K562 (cell line): ENCODE measurements at regions not wholly inside any gene's neighbourhood (a gene's known extent, or its start where the extent isn't known, plus 50 kb on each side); places are given as distances from the start of the nearest gene placed in this dataset.

Experiments
- ATAC-seq: fragments of 200-7000 bp; cut with Tn5 transposase; 3 replicates; pipeline ENCODE4 v1.9.1; 2020; ENCODE audit warnings: moderate library complexity
- BruUV-seq: library from RNA; stranded (reverse); fragments of 400-500 nt; replicated peaks from 2 replicates; lab custom pipeline; 2021; lab: Mats Ljungman, UMichigan
- CTCF ChIA-PET: fragments of 300-600 bp; formaldehyde crosslinking; extraction: SDS; loops from one replicate; lab custom pipeline; 2021; ENCODE audit warnings: low intra/inter-chr PET ratio; lab: Yijun Ruan, JAX
- POLR2A ChIA-PET: fragments of 300-600, 350-650 bp; sonication (Branson Sonifier 250); formaldehyde crosslinking; extraction: SDS; loops from one replicate; lab custom pipeline; 2021; ENCODE audit warnings: antibody characterized with exemption, inconsistent platforms; lab: Yijun Ruan, JAX
- DNase-seq, 4 experiments: peaks; one replicate each; pipeline versions ENCODE4 v3.0.0 to v3.0.0-alpha.2; 2011 to 2018; ENCODE audit warnings: low spot score in 3 of 4, mixed read lengths in 3 of 4; ENCODE audit errors: extremely low read depth in 1 of 4
- FAIRE-seq: peaks from 2 replicates; lab custom pipeline; 2011; peaks lifted over from hg19 to GRCh38; lab: Jason Lieb, UNC
- H2AFZ ChIP-seq: 2 replicates; pipeline ENCODE4 v1.6.0; 2011; ENCODE audit warnings: low read depth, low read length, control low read depth, inconsistent platforms
- H3K27ac ChIP-seq: fragments of 200-600 bp; 3 replicates; pipeline ENCODE4 v1.8.0; 2011; ENCODE audit warnings: low read depth, mild to moderate bottlenecking, control low read depth, inconsistent platforms, low read length, moderate library complexity, mixed read lengths; ENCODE audit errors: extremely low read depth
- H3K27me3 ChIP-seq, 2 experiments: fragments of 300-600 bp in 1 of 2; 2 replicates in 1 of 2; 3 replicates in 1 of 2; pipeline versions ENCODE4 v1.6.0 to v1.8.0; 2011; ENCODE audit warnings: inconsistent platforms in 2 of 2, low read length in 2 of 2, mild to moderate bottlenecking in 1 of 2, mixed read lengths in 1 of 2, moderate library complexity in 1 of 2; ENCODE audit not compliant: control insufficient read depth in 2 of 2, insufficient read depth in 2 of 2
- H3K36me3 ChIP-seq: fragments of 300-600 bp; 3 replicates; pipeline ENCODE4 v1.8.0; 2011; ENCODE audit warnings: mild to moderate bottlenecking, low read length, inconsistent platforms; ENCODE audit not compliant: control insufficient read depth, insufficient read depth
- H3K4me1 ChIP-seq, 2 experiments: fragments of 200-600 bp in 1 of 2; replicated peaks in 1 of 2; 2 replicates in 1 of 2; 3 replicates in 1 of 2; pipeline versions ENCODE4 v1.5.1 to v1.8.0; 2011; ENCODE audit warnings: inconsistent platforms in 2 of 2, low read length in 2 of 2, mild to moderate bottlenecking in 1 of 2, mixed read lengths in 1 of 2, moderate library complexity in 1 of 2; ENCODE audit not compliant: control insufficient read depth in 2 of 2, insufficient read depth in 2 of 2
- H3K4me2 ChIP-seq: 2 replicates; pipeline ENCODE4 v1.6.1; 2011; ENCODE audit warnings: low read length, control low read depth, inconsistent platforms, mixed read lengths; ENCODE audit not compliant: insufficient read depth
- H3K4me3 ChIP-seq: fragments of 200-600 bp; sonication (generic), shearing (Covaris generic); 2 replicates; pipeline ENCODE4 v1.5.1; 2016; ENCODE audit warnings: control low read depth, inconsistent platforms
- H3K79me2 ChIP-seq: fragments of 200-600 bp; 3 replicates; pipeline ENCODE4 v1.8.0; 2011; ENCODE audit warnings: low read length, inconsistent platforms; ENCODE audit not compliant: control insufficient read depth, insufficient read depth
- H3K9ac ChIP-seq, 2 experiments: 2 replicates each; pipeline versions ENCODE4 v1.6.0 to v1.6.1; 2011; ENCODE audit warnings: low read depth in 2 of 2, low read length in 2 of 2, control low read depth in 1 of 2, inconsistent platforms in 1 of 2, mild to moderate bottlenecking in 1 of 2, mixed read lengths in 1 of 2; ENCODE audit not compliant: insufficient read depth in 1 of 2
- H3K9me1 ChIP-seq: one replicate; pipeline ENCODE4 v1.6.0; 2011; ENCODE audit warnings: inconsistent platforms, mild to moderate bottlenecking, low read length, moderate library complexity; ENCODE audit not compliant: control insufficient read depth, insufficient read depth
- H3K9me3 ChIP-seq: replicated peaks from 2 replicates; pipeline ENCODE4 v1.5.1; 2011; ENCODE audit warnings: low read depth, low read length, inconsistent platforms; ENCODE audit not compliant: control insufficient read depth, insufficient read depth
- H4K20me1 ChIP-seq: replicated peaks from 2 replicates; pipeline ENCODE4 v1.6.1; 2011; ENCODE audit warnings: low read length, inconsistent platforms, mixed read lengths; ENCODE audit not compliant: control insufficient read depth, insufficient read depth
- BDP1 ChIP-seq: IDR thresholded peaks from 3 replicates; pipeline ENCODE4 v1.6.1; 2011; ENCODE audit not compliant: insufficient read length, insufficient read depth
- CBFA2T2 ChIP-seq: fragments of 450-650 bp; conservative IDR thresholded peaks from 2 replicates; pipeline ENCODE4 v1.6.1; 2017; ENCODE audit warnings: mild to moderate bottlenecking
- CBFA2T3 ChIP-seq: fragments of 450-650 bp; IDR thresholded peaks from 2 replicates; pipeline ENCODE4 v1.6.1; 2017
- DIDO1 ChIP-seq: fragments of 450-650 bp; IDR thresholded peaks from 2 replicates; pipeline ENCODE4 v1.6.1; 2016; ENCODE audit warnings: low read depth, missing biosample characterization, missing genetic modification characterization
- FOXK1 ChIP-seq: sonication (generic); formaldehyde crosslinking; IDR thresholded peaks from 2 replicates; pipeline ENCODE4 v1.8.0; 2022; ENCODE audit warnings: missing genetic modification reagents, mild to moderate bottlenecking, borderline replicate concordance
- MAFF ChIP-seq: IDR thresholded peaks from 2 replicates; pipeline ENCODE4 v1.6.1; 2012; ENCODE audit warnings: low read length, improper control_type of control experiment
- SOX6 ChIP-seq: fragments of 450-650 bp; IDR thresholded peaks from 2 replicates; pipeline ENCODE4 v1.6.1; 2014; ENCODE audit warnings: mild to moderate bottlenecking
- TAL1 ChIP-seq: fragments of 450-650 bp; IDR thresholded peaks from 2 replicates; pipeline ENCODE4 v1.6.1; 2016; ENCODE audit warnings: mild to moderate bottlenecking
- TCF3 ChIP-seq: sonication (generic); formaldehyde crosslinking; IDR thresholded peaks from 2 replicates; pipeline ENCODE4 v1.4.0; 2020; ENCODE audit warnings: mild to moderate bottlenecking, missing genetic modification reagents
- TEAD4 ChIP-seq, 2 experiments: sonication (generic) in 1 of 2; formaldehyde crosslinking in 1 of 2; IDR thresholded peaks; 2 replicates each; pipeline versions ENCODE4 v1.6.1 to v1.8.0; 2012 to 2022; ENCODE audit warnings: borderline replicate concordance in 1 of 2, inconsistent platforms in 1 of 2, low read length in 1 of 2, mild to moderate bottlenecking in 1 of 2, missing genetic modification reagents in 1 of 2
- WGBS: fragments of 100-300 bp; shearing (Covaris generic); methylation state at CpG from one replicate; pipeline ENCODE4 v1.1.6; 2016; ENCODE audit warnings: low coverage, mixed read lengths; ENCODE audit not compliant: insufficient coverage; ENCODE audit errors: missing lambda C conversion rate; 5-methylcytosine and 5-hydroxymethylcytosine counted together
- in situ Hi-C: fragments of 300-500 bp; cut with MboI; formaldehyde crosslinking; loops from 4 replicates; pipeline ENCODE4 v1.15.0; 2018; ENCODE audit warnings: inconsistent platforms, mixed read lengths
- intact Hi-C: fragments of 100-400 bp; cut with micrococcal nuclease; formaldehyde crosslinking; loops from 2 replicates; pipeline ENCODE4 v1.14.2; 2022
- TF ChIP-seq, protein P1 (sequence below): fragments of 450-650 bp; formaldehyde crosslinking; IDR thresholded peaks from 2 replicates; pipeline ENCODE4 v1.4.0; 2020; ENCODE audit warnings: mild to moderate bottlenecking, moderate library complexity

DNA sequence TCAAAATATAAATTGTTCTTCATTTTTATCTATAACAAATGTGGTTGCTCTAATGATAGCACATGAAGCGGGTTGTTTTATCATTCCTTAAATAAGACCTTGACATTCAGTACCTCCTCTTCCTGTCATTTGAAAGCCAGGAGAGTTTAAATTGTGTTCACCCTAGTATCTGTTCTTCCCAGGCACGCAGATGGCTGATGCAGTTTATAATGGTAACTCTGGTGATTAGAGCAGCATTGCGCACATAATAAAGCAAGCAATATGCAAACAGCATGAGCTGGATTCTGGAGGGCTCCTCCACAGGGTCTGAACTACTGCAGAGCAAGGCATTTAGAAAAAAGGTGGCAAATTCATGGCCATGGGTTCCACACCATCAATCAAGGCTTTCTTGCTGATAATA is 307.8 kb downstream of the ENC1 start:
- Histone ChIP-seq H3K9me1 (peaks cover 4% of the 10 kb centered on the region), H3K4me2 (no peak overlapping the region), H4K20me1 (no peaks in the 10 kb centered on the region), H3K36me3 (no peaks in the 10 kb centered on the region), H3K27ac (no peak overlapping the region), H3K9me3 (no peaks in the 10 kb centered on the region), H3K4me1 (peaks cover 3 to 26% of the 10 kb centered on the region in 2 experiments; a peak in 4 of 5 replicates), H3K9ac (no peak overlapping the region), H3K79me2 (no peaks in the 10 kb centered on the region), H3K27me3 (no peaks in the 10 kb centered on the region), H3K4me3 (no peak overlapping the region), H2AFZ (no peak overlapping the region)
- DNase-seq (peak in 1 of 4 experiments; percentile 14), ATAC-seq (no peak), FAIRE-seq (no peak)
- WGBS, result 17% methylated on average over 3 of the region's 3 CpGs
- TF ChIP-seq SOX6 (0 out of 2 replicates have a peak, but pooled peaks have one; percentile 15), CBFA2T2 (0 out of 2 replicates have a peak, but pooled peaks have one; percentile 18), TCF3 (CRISPR knock-in tag) (peak; percentile 68), TEAD4 (IDR thresholded peaks at IDR 0.05; ENCODE audit: low read length) (peak; percentile 75), TEAD4 (CRISPR knock-in tag; IDR thresholded peaks at IDR 0.05; ENCODE audit: borderline replicate concordance) (no peak), FOXK1 (CRISPR knock-in tag) (no peak), CBFA2T3 (peak; percentile 51), TAL1 (peak; percentile 50), MAFF (no peak)
- in situ Hi-C loops (no loop called here), intact Hi-C loops (no loop called here)
- BruUV-seq, result no TSS peak
- ChIA-PET CTCF (no interaction called here), POLR2A (no interaction called here)

DNA sequence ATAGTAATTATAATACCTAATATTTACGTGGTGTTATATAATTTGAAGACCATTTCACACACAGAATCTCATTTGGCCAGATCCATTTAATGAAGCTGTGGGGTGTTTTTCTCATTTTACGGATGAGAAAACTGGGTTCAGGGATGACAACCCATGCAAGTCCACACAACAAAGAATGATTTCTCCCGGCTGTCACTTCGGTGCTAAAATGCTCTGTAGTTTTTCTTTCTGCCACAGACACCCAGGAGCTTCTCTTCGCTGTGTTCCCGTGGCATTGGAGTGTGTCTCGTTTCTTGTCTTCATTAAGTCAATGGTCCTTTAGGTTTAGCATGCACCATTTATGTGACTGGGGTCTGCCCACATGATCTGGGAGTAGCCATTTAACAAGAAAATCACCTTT is 308.5 kb downstream of the ENC1 start:
- ATAC-seq (no peak), DNase-seq (no peak), FAIRE-seq (no peak)
- ChIA-PET CTCF (no interaction called here), POLR2A (no interaction called here)
- H3K27me3 ChIP-seq, result no peaks in the 10 kb centered on the region
- 34% methylated on average over 7 of the region's 7 CpGs for WGBS
- no peaks in the 10 kb centered on the region for H3K36me3 ChIP-seq
- peaks cover 3 to 26% of the 10 kb centered on the region in 2 experiments; a peak in 4 of 5 replicates for H3K4me1 ChIP-seq
- H4K20me1 ChIP-seq, result no peaks in the 10 kb centered on the region
- H3K4me2 ChIP-seq, result no peak overlapping the region
- intact Hi-C loops (no loop called here), in situ Hi-C loops (no loop called here)
- H3K27ac ChIP-seq, result no peak overlapping the region
- BruUV-seq, result no TSS peak
- H3K9me3 ChIP-seq, result no peaks in the 10 kb centered on the region
- no peak overlapping the region for H3K9ac ChIP-seq
- peaks cover 4% of the 10 kb centered on the region for H3K9me1 ChIP-seq
- H3K4me3 ChIP-seq, result no peak overlapping the region
- no peak overlapping the region for H2AFZ ChIP-seq
- H3K79me2 ChIP-seq, result no peaks in the 10 kb centered on the region
- no peak for TF ChIP-seq CBFA2T3
- no peak for TF ChIP-seq BDP1
- TF ChIP-seq DIDO1 (tag), result no peak
- TF ChIP-seq, protein P1, sequence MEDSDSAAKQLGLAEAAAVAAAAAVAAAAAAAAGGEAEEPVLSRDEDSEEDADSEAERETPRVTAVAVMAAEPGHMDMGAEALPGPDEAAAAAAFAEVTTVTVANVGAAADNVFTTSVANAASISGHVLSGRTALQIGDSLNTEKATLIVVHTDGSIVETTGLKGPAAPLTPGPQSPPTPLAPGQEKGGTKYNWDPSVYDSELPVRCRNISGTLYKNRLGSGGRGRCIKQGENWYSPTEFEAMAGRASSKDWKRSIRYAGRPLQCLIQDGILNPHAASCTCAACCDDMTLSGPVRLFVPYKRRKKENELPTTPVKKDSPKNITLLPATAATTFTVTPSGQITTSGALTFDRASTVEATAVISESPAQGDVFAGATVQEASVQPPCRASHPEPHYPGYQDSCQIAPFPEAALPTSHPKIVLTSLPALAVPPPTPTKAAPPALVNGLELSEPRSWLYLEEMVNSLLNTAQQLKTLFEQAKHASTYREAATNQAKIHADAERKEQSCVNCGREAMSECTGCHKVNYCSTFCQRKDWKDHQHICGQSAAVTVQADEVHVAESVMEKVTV (CRISPR knock-in tag), result no peak
